Stimulated activated CD8-positive, alpha-beta memory T cell treated with anti-CD3 and anti-CD28 coated beads, Interleukin-4, amount 100 ng/mL, for 24 hours (primary cell): ENCODE measurements at regions not wholly inside any gene's neighbourhood (a gene's known extent, or its start where the extent isn't known, plus 50 kb on each side); places are given as distances from the start of the nearest gene placed in this dataset.
"Not testable (repeated sequence)": the region's sequence is repeated elsewhere in the genome, so short reads cannot be mapped to it uniquely, and the experiment has no call there.

ENCODE experiments used
- DNase-seq: peaks from one replicate; pipeline ENCODE4 v3.0.0-alpha.2; 2020; ENCODE audit warnings: low read depth

- DNase-seq, result no peak
These were observed 135.5 kb downstream of the CEMIP2 start for GRCh38 chr9:71632776-71633175.

DNA sequence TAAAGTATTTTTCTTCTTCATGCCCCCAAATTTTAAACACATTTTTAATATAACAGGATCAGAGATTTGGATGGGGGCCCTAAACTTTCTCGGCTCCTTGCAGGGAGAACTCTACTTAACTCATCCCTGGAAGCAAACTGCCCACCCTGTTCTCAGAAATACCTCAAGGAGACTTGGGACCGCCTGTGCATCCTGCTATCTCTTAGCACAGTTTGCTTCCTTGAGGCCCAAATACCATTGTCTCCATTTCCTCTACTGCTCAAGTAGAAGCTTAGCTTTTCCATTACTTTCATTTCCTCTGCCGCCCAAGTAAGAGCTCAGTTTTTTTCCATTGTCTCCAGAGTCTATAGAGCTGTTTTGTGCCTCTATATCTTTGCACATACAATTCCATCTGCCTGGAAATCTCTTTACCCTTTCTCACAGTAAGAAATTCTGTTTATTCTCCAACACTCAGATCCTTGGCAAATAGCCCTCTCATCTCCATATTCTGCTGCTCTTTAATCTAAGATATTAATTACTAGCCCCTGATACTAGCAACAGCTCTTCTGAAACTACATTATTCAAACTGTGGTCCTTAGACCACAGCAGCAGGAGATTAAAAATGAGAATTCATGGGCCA, 137.8 kb downstream of the CEMIP2 start:
- no peak for DNase-seq

DNA sequence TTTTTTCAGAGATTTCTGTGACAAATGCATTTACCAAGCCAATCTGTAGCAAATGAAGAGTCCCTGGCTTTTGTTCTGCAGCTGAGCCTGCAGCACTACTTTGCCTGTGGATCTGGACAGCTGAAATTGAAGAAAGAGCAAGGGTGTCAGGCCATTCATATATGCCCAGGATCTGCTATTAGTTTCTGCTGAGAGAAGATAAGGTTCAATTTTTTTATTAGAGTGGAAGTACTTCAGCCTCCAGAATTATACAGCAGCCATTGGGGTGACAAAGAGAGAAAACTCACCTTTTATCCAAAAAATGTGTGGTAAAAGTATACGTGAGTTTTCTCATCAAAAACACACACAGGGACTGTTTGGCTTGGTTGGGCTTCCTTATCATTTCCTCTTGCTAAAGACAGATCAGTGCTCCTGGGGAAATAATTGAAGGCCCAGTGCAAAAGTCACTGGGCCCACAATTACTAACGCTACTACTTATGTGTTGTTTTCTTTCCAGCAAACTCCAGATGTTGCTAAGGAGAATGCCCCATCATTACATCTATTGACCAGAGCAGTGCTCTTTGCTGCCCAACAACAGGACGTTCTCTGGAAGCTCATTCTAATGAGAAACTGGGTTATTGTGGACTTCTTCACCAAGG, 138.6 kb downstream of the CEMIP2 start:
- DNase-seq, result no peak

GRCh38 chr9:71628247-71628646, 140.1 kb downstream of the CEMIP2 start:
- no peak for DNase-seq

- DNase-seq, result no peak
These were observed 140.8 kb downstream of the CEMIP2 start for GRCh38 chr9:71627537-71627936.

DNA sequence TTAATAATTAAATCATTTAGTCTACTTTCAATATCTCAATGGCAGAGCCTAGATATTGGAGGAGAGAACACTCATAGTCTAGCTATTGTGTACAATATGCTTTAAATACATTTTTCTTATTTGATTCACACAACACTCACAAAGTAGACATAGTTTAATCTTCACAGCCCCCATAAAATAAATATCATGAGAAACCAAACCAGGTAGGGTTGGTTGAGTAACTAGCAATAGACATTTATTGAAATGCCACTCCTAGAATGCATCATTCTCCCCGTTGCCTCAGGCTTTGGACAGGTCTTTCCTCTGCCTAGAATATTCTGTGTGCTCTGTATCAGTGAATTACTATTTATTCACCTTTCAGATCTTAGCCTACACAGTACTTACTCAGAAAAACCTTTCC, 141.9 kb downstream of the CEMIP2 start:
- DNase-seq, result no peak

DNA sequence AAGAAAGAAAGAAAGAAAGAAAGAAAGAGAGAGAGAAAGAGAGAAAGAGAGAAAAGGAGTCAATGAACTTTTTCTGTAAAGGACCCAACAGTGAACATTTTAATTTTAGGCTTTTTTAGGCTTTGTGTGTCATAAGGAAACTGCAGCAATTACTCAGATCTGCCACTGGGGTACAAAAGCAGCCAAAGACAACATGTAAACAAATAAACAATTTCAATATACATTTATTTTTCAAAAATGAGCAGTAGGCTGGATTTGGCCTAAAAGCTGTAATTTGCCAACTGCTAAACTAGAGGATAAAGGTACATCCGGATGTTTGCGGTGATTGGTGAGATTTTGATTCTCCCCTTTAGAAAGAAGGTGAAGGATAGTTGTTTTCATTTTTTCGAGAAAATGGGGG, 143.6 kb downstream of the CEMIP2 start:
- no peak for DNase-seq

DNA sequence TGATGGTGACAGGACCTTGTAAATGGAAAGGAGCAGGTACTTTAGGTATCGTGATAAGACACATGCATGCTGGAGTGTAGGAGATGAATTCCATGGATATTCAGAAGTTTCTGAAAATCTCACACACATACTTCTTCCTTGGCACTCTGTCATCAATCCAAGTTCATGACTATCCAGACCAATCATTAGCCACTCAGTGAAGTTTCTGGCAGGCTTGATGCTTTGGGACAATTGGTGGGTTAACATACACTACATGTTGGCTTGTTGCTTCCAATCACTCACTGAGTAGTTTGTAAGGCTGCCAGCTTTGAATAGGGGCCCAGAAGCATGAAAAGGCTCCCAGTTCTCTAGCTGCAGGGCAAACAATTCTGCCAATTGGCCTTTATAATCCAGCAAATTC, 147.6 kb downstream of the CEMIP2 start:
- DNase-seq, result no peak

DNA sequence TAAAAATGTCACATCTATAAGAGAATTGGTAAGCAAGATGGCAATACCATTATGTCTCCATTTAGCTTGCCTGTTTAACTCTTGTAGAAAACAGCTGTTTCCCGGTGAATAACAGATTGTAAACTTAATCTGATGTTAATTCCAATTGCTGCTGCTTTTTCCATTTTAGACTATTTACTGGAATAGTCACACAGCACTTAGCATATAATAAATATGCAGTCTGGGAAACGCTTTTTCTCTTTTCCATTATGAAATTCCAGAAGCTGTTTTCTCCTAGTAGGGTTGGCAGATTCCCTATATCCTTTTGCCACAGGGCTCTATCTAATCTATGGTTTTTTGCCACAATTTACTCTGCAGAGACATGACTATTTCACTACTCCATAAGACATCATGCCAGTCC, 148.0 kb downstream of the CEMIP2 start:
- no peak for DNase-seq

GRCh38 chr9:71619926-71620325, 148.4 kb downstream of the CEMIP2 start:
- DNase-seq, result no peak

GRCh38 chr9:71614409-71615010, 153.8 kb downstream of the CEMIP2 start:
- DNase-seq, result no peak

DNA sequence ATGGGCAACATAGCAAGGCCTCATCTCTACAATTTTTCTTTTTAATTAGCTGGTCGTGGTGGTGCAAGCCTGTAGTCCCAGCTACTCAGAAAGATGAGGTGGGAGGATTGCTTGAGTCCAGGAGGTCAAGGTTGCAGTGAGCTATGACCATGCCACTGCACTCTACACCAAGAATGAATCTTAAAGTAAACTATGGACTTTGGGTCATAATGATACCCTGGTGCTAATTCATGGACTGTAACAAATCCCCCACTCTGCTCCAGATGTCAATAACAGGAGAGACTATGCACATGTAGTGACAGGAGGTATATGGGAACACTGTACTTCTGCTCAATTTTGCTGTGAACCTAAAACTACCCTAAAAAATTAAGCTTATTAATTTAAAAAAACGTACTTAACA, 155.4 kb downstream of the CEMIP2 start:
- no peak for DNase-seq

DNA sequence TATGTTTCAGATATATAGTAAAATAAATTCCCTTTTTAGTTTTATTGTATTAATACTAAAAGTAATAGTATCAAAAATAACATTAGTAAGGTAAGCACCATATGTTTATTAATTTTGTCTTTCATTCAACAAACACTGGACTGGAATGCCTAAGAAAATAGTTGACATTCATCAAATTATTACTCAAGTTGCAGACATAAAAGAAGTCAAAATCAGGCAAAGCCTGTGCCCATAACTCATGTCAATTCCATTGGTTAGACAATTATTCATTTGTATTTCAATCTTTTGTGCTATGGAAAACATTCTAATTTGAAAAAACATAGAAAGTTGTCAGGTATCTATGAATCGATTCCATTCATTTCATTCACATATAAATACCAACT, 158.9 kb downstream of the CEMIP2 start:
- no peak for DNase-seq

DNA sequence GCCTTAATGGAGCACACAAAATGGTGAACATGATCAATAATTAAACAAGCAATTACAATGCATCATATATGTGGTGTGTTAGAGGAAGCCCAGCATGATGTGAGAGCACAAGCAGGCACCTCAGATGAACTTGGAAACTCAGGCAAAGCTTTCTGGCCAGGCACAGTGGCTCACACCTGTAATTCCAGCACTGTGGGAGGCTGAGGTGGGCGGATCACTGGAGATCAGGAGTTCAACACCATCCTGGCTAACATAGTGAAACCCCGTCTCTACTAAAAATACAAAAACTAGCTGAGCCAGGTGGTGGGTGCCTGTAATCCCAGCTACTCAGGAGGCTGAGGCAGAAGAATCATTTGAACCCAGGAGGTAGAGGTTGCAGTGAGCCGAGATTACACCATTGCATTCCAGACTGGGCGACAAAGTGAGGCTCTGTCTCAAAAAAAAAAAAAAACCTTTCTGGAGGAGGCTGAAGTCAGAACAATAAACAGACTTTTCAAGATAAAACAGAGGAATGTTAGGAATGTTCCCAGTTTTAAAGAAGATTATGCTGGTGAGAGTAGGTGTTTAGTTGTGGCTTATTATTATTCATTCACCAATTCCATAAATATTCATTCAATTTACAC, 159.4 kb downstream of the CEMIP2 start:
- DNase-seq, result no peak

DNA sequence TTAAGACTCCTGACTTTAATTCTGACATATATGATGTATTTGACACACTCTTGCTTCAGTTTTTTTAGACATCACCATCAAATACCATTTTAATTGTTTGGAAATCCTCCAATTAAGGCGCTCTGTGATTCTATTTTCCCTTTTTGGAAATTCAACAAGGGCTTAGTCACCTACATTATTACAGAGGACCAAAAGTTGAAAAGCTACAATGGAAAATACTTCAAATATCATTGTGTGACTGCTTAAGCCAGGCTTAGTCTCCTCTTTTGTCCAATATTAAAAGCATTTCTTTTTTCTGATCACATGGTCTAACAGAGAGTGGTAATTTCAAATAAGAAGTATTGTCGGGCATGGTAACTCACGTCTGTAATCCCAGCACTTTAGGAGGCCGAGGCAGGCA, 160.3 kb downstream of the CEMIP2 start:
- DNase-seq, result no peak

DNA sequence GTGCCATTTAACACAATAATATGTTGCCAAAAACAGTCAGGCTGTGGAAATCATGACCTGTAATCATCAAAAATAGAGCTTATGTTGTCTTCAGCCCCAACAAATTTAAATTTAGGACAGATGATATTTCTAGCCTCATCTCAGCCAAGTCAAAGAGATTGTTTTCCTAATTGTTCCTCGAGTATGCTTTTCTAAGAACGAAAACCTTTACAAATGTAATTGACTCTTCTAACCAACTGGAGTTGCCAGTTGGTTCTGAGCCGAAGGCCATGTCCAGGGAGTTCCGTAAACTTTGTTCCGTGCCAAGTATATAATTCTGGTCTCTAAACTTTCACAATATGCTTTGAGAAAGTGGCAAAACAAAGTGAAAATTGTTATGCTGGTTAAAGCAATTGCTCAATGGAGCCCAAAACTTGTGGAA, 160.8 kb downstream of the CEMIP2 start:
- no peak for DNase-seq

DNA sequence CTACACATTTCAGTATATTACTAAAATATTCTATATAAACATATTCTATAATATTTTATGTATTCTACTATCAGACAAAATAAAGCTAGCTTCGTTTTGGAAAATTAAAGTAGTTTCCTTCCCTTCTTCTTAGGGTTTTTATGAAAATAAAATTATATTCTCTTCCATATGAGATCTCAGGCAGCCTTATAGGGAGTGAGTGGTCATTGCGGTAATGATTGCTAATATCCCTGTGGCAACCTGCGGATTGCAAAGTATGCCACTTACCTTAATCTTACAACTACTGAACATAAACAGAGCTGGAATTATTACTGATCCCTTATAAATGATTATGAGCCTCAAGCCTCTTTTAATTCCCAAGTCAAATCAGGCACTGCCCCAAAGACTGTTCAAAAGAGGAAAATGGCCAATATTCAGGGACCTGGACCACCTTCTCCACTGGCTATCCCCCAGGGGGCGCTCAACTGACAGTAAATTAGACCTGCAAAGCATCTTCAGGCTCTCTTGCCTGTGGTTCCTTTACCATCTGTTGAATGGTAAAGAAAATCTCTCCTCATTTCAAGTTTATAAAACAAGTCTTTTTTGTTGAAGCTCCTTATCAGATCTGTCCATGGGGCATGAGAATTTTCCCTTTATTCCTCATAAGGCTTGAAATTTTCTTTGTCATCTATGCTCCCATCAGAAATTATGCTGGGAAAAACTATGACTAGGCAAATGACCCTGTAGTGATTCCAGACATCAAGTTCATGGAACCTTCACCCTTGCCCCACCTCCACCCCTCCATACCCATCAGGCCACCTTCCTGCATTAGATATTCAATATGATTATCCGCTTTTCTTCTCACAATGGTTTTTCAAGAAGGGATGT, 163.9 kb downstream of the CEMIP2 start:
- peak; percentile 70 for DNase-seq

DNA sequence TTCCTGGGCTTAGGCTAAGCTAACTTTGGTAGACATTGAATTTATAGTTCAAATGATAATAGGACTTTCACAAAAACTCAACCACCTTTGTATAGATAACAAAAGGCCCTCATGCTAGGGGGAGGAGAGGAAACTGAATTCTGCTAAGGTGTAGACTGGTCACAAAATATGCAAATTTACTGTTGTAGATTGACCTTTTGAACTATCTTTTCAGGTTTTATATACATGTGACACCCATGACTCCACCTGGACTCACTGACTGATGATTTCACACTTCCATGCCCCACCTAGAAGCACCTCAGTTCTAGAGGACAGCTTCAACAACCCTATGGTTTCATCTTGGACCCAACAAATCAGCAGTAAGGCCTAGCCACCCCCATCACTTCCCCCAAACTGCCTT, 165.7 kb downstream of the CEMIP2 start:
- no peak for DNase-seq

GRCh38 chr9:71595762-71596161, 172.6 kb downstream of the CEMIP2 start:
- DNase-seq, result not testable (repeated sequence)

- DNase-seq, result no peak
These were observed 173.8 kb downstream of the CEMIP2 start for GRCh38 chr9:71594541-71594940.

DNA sequence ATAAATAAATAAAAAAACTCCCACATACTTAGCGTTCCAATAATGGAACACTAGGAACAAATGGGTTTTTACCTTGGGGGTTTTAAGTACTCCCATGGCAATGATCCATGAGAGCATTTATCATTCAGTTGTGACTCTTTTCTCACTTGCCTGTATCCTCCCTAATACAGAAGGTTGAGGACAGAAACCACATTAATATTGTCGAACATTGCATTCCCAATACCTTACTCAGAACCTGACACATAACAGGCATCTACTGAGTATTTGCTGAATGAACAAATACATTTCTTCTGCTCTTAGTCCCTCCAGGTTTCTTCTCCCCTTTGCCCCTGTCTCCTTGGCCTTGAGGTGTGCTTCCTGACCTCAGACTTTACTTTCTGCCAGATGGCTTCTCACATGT, 175.9 kb downstream of the CEMIP2 start:
- DNase-seq, result no peak

GRCh38 chr9:71590362-71590761, 178.0 kb downstream of the CEMIP2 start:
- DNase-seq, result no peak
